ENCODE measurements at regions not wholly inside any gene's neighbourhood (a gene's known extent, or its start where the extent isn't known, plus 50 kb on each side); places are given as distances from the start of the nearest gene placed in this dataset.

GRCh38 chr15:89015412-89016097 is 72.7 kb upstream of the ABHD2 start:
- H3K9me2 ChIP-seq (ENCODE audit: low read depth, low read length): no peaks in the 10 kb centered on the region
- H4K20me1 ChIP-seq (ENCODE audit: insufficient read depth, low read length): no peaks in the 10 kb centered on the region
- H3K27ac ChIP-seq (ENCODE audit: low read depth, low read length, poor library complexity, severe bottlenecking): no peak overlapping the region
- no peaks in the 10 kb centered on the region for H3F3A ChIP-seq (ENCODE audit: insufficient read depth, low read length)
- no peaks in the 10 kb centered on the region for H3K79me2 ChIP-seq (ENCODE audit: insufficient read depth, low read length)
- no peak overlapping the region for H3K4me2 ChIP-seq (ENCODE audit: low read length)
- no peaks in the 10 kb centered on the region; the same call in 1 of the 2 replicates for H3K36me3 ChIP-seq (ENCODE audit: insufficient read depth, low read length)
- H3K27me3 ChIP-seq (ENCODE audit: insufficient read depth, low read length): peaks cover 7% of the 10 kb centered on the region; the same call in 1 of the 2 replicates
- H2AFZ ChIP-seq (ENCODE audit: low read length): no peak overlapping the region
- H3K9me3 ChIP-seq (ENCODE audit: low read length): peaks cover 4% of the 10 kb centered on the region
- no peak overlapping the region for H3K4me3 ChIP-seq (ENCODE audit: low read depth, low read length, poor library complexity, severe bottlenecking)
- TF ChIP-seq CTCF (IDR thresholded peaks at IDR 0.05; ENCODE audit: low read length): no peak
- no peak for TF ChIP-seq EZH2 (IDR thresholded peaks at IDR 0.05; ENCODE audit: borderline replicate concordance, low read length)
- H3K9ac ChIP-seq (ENCODE audit: low read length): no peak overlapping the region
- H3K4me1 ChIP-seq (ENCODE audit: insufficient read depth, low read length, severe bottlenecking): peaks cover 8% of the 10 kb centered on the region

GRCh38 chr15:89016549-89017041 is 71.7 kb upstream of the ABHD2 start:
- H3K79me2 ChIP-seq (ENCODE audit: insufficient read depth, low read length): no peaks in the 10 kb centered on the region
- peaks cover 8% of the 10 kb centered on the region for H3K4me1 ChIP-seq (ENCODE audit: insufficient read depth, low read length, severe bottlenecking)
- no peak overlapping the region for H3K27ac ChIP-seq (ENCODE audit: low read depth, low read length, poor library complexity, severe bottlenecking)
- H3K4me3 ChIP-seq (ENCODE audit: low read depth, low read length, poor library complexity, severe bottlenecking): no peak overlapping the region
- H3K9me3 ChIP-seq (ENCODE audit: low read length): peaks cover 4% of the 10 kb centered on the region
- H3K27me3 ChIP-seq (ENCODE audit: insufficient read depth, low read length): peaks cover 7% of the 10 kb centered on the region; the same call in 1 of the 2 replicates
- no peak overlapping the region for H3K4me2 ChIP-seq (ENCODE audit: low read length)
- no peaks in the 10 kb centered on the region; the same call in 1 of the 2 replicates for H3K36me3 ChIP-seq (ENCODE audit: insufficient read depth, low read length)
- no peaks in the 10 kb centered on the region for H3K9me2 ChIP-seq (ENCODE audit: low read depth, low read length)
- H2AFZ ChIP-seq (ENCODE audit: low read length): no peak overlapping the region
- TF ChIP-seq CTCF (IDR thresholded peaks at IDR 0.05; ENCODE audit: low read length): no peak
- no peak for TF ChIP-seq EZH2 (IDR thresholded peaks at IDR 0.05; ENCODE audit: borderline replicate concordance, low read length)
- H4K20me1 ChIP-seq (ENCODE audit: insufficient read depth, low read length): no peaks in the 10 kb centered on the region
- H3F3A ChIP-seq (ENCODE audit: insufficient read depth, low read length): no peaks in the 10 kb centered on the region
- no peak overlapping the region for H3K9ac ChIP-seq (ENCODE audit: low read length)

- no peak overlapping the region for H2AFZ ChIP-seq (ENCODE audit: low read length)
Observed at GRCh38 chr15:89017370-89018066, 70.7 kb upstream of the ABHD2 start.

More at GRCh38 chr15:89017370-89018066, 70.7 kb upstream of the ABHD2 start:
- peaks cover 8% of the 10 kb centered on the region for H3K4me1 ChIP-seq (ENCODE audit: insufficient read depth, low read length, severe bottlenecking)
- no peaks in the 10 kb centered on the region for H3K9me2 ChIP-seq (ENCODE audit: low read depth, low read length)
- no peak overlapping the region for H3K27ac ChIP-seq (ENCODE audit: low read depth, low read length, poor library complexity, severe bottlenecking)
- TF ChIP-seq EZH2 (IDR thresholded peaks at IDR 0.05; ENCODE audit: borderline replicate concordance, low read length) (no peak), CTCF (IDR thresholded peaks at IDR 0.05; ENCODE audit: low read length) (peak; percentile 91)
- H4K20me1 ChIP-seq (ENCODE audit: insufficient read depth, low read length): no peaks in the 10 kb centered on the region
- peak overlapping the region; percentile 69 for H3K4me2 ChIP-seq (ENCODE audit: low read length)
- peaks cover 4% of the 10 kb centered on the region for H3K9me3 ChIP-seq (ENCODE audit: low read length)
- no peaks in the 10 kb centered on the region for H3K79me2 ChIP-seq (ENCODE audit: insufficient read depth, low read length)
- H3F3A ChIP-seq (ENCODE audit: insufficient read depth, low read length): no peaks in the 10 kb centered on the region
- no peaks in the 10 kb centered on the region; the same call in 1 of the 2 replicates for H3K36me3 ChIP-seq (ENCODE audit: insufficient read depth, low read length)
- peaks cover 7% of the 10 kb centered on the region; the same call in 1 of the 2 replicates for H3K27me3 ChIP-seq (ENCODE audit: insufficient read depth, low read length)
- peak overlapping the region; percentile 23 for H3K4me3 ChIP-seq (ENCODE audit: low read depth, low read length, poor library complexity, severe bottlenecking)
- no peak overlapping the region for H3K9ac ChIP-seq (ENCODE audit: low read length)
